Caki2 (cell line): ENCODE measurements at regions not wholly inside any gene's neighbourhood (a gene's known extent, or its start where the extent isn't known, plus 50 kb on each side); places are given as distances from the start of the nearest gene placed in this dataset.
A peak's percentile ranks its signal among the peaks of the same experiment; 100 is the strongest.

Experiments used
- DNase-seq: peaks from one replicate; pipeline ENCODE4 v3.0.0-alpha.2; 2015; ENCODE audit warnings: low read depth
- in situ Hi-C: cut with HindIII; loops from 2 replicates; pipeline ENCODE4 v1.10.0; 2016; ENCODE audit warnings: low sequenced_read_pairs, low pct_unique_long_range_greater_than_20kb, mixed read lengths

- peak; percentile 97 for DNase-seq
- in situ Hi-C loops, result no loop called here
These were observed 206.0 kb upstream of the PREP start for GRCh38 chr6:105608711-105609374.

GRCh38 chr6:105607636-105608621, 205.0 kb upstream of the PREP start:
- in situ Hi-C loops, result no loop called here
- DNase-seq, result no peak

DNA sequence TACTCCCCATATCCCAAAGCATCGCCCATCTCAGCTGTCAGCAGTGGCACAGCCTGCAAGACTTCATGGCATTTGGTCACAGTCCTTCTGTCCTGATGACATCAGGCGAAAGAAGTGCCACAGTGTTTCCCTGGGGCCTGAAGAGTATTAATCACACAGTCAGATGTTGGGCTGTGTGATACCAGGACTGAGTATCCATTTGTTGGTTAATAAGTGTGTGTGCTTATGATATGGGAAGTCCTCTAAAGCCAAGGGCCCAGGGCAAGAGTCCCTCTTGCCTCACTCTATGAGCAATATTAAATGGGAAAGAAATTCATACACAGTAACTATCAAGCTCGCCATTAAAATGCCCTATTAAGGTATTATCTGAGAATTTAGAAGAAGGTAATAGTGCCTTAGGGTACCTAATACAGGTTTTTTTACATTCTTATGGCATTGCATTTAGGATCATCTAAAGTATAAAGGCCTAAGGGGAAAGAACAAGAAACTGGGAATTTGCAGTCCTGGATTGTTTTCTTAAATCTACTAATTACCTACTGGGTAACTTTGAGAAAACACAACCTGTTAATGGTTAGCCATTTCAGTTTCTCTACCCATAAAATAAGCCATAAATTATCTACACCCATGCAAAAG, 204.1 kb upstream of the PREP start:
- in situ Hi-C loops, result no loop called here
- DNase-seq, result peak; percentile 93

DNA sequence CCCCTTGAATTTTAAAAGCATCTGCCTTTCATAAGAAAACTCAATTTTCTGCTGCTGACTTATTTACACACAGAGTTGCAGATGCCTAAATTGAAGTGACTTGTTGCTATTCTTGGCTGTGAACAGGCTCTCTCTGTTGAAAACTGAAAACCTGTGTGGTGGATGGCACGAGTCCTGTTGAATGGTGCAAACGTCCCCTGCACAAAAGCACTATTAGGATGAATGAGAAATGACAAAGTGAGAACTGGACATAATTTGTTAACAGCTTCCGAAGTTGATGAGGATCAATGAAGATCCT, 201.7 kb upstream of the PREP start:
- no peak for DNase-seq
- in situ Hi-C loops, result no loop called here

- in situ Hi-C loops, result no loop called here
- no peak for DNase-seq
These were observed 201.1 kb upstream of the PREP start for GRCh38 chr6:105603788-105604586.

GRCh38 chr6:105601541-105602236, 198.8 kb upstream of the PREP start:
- in situ Hi-C loops, result no loop called here
- peak; percentile 81 for DNase-seq

GRCh38 chr6:105600336-105601260, 197.7 kb upstream of the PREP start:
- DNase-seq, result no peak
- in situ Hi-C loops, result no loop called here

GRCh38 chr6:105598264-105598663, 195.4 kb upstream of the PREP start:
- DNase-seq, result no peak
- in situ Hi-C loops, result no loop called here

- peak; percentile 95 for DNase-seq
- in situ Hi-C loops, result no loop called here
These were observed 193.4 kb upstream of the PREP start for GRCh38 chr6:105596284-105596755.

GRCh38 chr6:105595829-105596228, 192.9 kb upstream of the PREP start:
- in situ Hi-C loops, result no loop called here
- DNase-seq, result no peak

DNA sequence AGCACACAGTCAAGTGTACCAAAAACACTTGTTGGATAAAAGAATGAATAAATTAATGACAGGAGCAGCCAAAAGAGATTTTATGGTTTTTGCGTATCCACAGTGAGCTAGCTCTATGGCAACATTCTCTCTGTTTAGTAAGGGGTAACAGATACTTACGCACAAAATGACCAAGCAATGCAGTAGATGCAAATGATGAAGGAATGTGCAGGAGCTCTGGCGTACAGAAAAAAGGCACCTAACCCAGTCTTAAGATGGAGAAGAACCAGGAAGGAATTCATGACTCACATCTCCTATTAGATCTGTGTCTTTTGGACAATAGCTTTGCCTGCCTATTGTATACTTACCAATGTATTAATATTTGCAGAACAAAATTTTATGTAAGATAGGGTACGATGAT, 191.9 kb upstream of the PREP start:
- in situ Hi-C loops, result no loop called here
- no peak for DNase-seq

DNA sequence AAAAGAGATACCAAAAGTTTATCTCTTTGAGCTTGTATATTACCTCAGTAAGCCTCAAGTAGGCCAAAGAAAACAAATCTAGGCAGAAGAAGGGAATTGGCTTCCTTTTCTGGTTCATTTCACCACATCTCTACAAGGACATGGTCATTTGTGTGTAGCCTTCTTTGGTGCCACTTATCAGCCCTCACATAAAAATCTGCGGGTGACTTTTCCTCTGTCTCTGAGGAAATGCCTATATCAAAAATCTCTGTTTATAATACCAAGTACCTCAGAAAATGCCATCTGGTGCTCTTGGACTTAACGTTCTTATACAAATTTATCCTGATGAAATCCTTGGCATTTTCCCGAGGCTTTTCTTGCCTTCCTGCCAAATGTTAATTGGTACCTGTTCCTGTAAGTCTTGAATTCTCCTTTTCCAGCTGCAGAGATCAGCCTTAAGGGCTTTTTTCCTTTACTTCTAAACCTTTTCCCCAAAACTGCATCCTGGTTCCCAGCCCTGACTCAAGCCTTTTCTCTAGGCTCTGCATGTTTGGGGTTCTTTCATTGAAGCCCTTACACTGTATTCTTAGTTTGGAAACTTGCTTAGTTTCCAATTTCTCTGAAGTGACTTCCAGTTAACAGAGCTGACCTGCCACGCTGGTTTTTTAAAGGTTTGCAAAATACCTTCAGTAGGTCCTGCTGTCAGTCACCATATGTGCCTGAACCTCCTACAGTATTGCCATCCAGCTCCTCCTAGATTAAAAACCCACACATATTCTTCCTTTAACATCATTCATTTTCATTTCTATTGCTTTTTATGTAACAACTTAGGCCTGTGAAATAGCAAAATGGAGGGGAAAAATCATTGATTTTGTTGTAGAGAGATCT, 191.2 kb upstream of the PREP start:
- peak; percentile 33 for DNase-seq
- in situ Hi-C loops, result no loop called here

GRCh38 chr6:105593056-105593690, 190.3 kb upstream of the PREP start:
- in situ Hi-C loops, result no loop called here
- no peak for DNase-seq

- DNase-seq, result peak; percentile 53
- in situ Hi-C loops, result no loop called here
These were observed 189.4 kb upstream of the PREP start for GRCh38 chr6:105592329-105592728.

GRCh38 chr6:105591053-105591452, 188.2 kb upstream of the PREP start:
- DNase-seq, result peak; percentile 34
- in situ Hi-C loops, result no loop called here
